ENCODE measurements at regions not wholly inside any gene's neighbourhood (a gene's known extent, or its start where the extent isn't known, plus 50 kb on each side); places are given as distances from the start of the nearest gene placed in this dataset.

DNA sequence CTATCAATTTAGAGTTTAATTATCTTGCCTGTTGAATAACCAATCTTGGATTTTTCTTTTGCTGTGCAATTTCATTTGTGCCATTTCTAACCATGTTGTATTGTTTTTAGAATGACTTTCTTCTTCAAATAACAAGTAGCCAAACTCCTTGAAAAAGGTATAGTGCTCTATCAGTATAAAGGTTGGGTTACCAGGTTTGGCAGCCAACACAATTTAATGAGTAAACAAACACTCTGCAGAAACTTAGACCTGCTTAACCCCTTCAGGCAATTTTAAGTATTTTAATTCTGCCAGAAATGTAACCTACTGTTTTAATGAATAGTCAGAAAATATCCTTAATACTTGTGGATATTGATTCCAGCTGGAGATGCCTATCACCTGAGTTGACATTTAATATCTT is 299.8 kb downstream of the ARL4A start:
- TF ChIP-seq, protein P1, sequence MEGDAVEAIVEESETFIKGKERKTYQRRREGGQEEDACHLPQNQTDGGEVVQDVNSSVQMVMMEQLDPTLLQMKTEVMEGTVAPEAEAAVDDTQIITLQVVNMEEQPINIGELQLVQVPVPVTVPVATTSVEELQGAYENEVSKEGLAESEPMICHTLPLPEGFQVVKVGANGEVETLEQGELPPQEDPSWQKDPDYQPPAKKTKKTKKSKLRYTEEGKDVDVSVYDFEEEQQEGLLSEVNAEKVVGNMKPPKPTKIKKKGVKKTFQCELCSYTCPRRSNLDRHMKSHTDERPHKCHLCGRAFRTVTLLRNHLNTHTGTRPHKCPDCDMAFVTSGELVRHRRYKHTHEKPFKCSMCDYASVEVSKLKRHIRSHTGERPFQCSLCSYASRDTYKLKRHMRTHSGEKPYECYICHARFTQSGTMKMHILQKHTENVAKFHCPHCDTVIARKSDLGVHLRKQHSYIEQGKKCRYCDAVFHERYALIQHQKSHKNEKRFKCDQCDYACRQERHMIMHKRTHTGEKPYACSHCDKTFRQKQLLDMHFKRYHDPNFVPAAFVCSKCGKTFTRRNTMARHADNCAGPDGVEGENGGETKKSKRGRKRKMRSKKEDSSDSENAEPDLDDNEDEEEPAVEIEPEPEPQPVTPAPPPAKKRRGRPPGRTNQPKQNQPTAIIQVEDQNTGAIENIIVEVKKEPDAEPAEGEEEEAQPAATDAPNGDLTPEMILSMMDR (conservative IDR thresholded peaks at IDR 0.05; ENCODE audit: low read depth, low read length): no peak
- TF ChIP-seq EZH2 (IDR thresholded peaks at IDR 0.05; ENCODE audit: borderline replicate concordance, low read depth, low read length, poor library complexity, severe bottlenecking): no peak
